ENCODE measurements at regions not wholly inside any gene's neighbourhood (a gene's known extent, or its start where the extent isn't known, plus 50 kb on each side); places are given as distances from the start of the nearest gene placed in this dataset.
"Not testable (repeated sequence)": the region's sequence is repeated elsewhere in the genome, so short reads cannot be mapped to it uniquely, and the experiment has no call there.

- Histone ChIP-seq H3K27me3 (ENCODE audit: insufficient read depth, insufficient read length) (no peaks in the 10 kb centered on the region), H3K9me3 (ENCODE audit: insufficient read depth, low read length) (no peaks in the 10 kb centered on the region; the same call in 1 of the 2 replicates), H3K9ac (ENCODE audit: insufficient read length, low read depth) (no peak overlapping the region), H3K4me3 (ENCODE audit: insufficient read length, low read depth) (no peak overlapping the region), H3K4me1 (ENCODE audit: insufficient read depth, insufficient read length) (peaks cover 2% of the 10 kb centered on the region), H3K36me3 (ENCODE audit: insufficient read depth, insufficient read length, low read length) (no peaks in the 10 kb centered on the region)
- no peak for DNase-seq (ENCODE audit: low read depth, low spot score)
- no peak for TF ChIP-seq SUZ12 (IDR thresholded peaks at IDR 0.05; ENCODE audit: extremely low read depth, insufficient read depth, insufficient read length)
- TF ChIP-seq ZNF274 (IDR thresholded peaks at IDR 0.05; ENCODE audit: low read depth, low read length): no peak
- TF ChIP-seq YY1 (IDR thresholded peaks at IDR 0.05; ENCODE audit: insufficient read depth, insufficient read length): no peak
These were observed 106.7 kb upstream of the KDM7A start for GRCh38 chr7:140283472-140283871.

GRCh38 chr7:140281960-140282359, 105.2 kb upstream of the KDM7A start:
- DNase-seq (ENCODE audit: low read depth, low spot score): no peak
- no peaks in the 10 kb centered on the region; the same call in 1 of the 2 replicates for H3K9me3 ChIP-seq (ENCODE audit: insufficient read depth, low read length)
- peaks cover 2% of the 10 kb centered on the region for H3K4me1 ChIP-seq (ENCODE audit: insufficient read depth, insufficient read length)
- H3K9ac ChIP-seq (ENCODE audit: insufficient read length, low read depth): no peak overlapping the region
- no peak overlapping the region for H3K4me3 ChIP-seq (ENCODE audit: insufficient read length, low read depth)
- no peaks in the 10 kb centered on the region for H3K36me3 ChIP-seq (ENCODE audit: insufficient read depth, insufficient read length, low read length)
- no peak for TF ChIP-seq SUZ12 (IDR thresholded peaks at IDR 0.05; ENCODE audit: extremely low read depth, insufficient read depth, insufficient read length)
- TF ChIP-seq ZNF274 (IDR thresholded peaks at IDR 0.05; ENCODE audit: low read depth, low read length): no peak
- TF ChIP-seq YY1 (IDR thresholded peaks at IDR 0.05; ENCODE audit: insufficient read depth, insufficient read length): no peak
- H3K27me3 ChIP-seq (ENCODE audit: insufficient read depth, insufficient read length): no peaks in the 10 kb centered on the region

- Histone ChIP-seq H3K9me3 (ENCODE audit: insufficient read depth, low read length) (no peaks in the 10 kb centered on the region; the same call in 1 of the 2 replicates), H3K4me3 (ENCODE audit: insufficient read length, low read depth) (no peak overlapping the region), H3K9ac (ENCODE audit: insufficient read length, low read depth) (no peak overlapping the region), H3K27me3 (ENCODE audit: insufficient read depth, insufficient read length) (no peaks in the 10 kb centered on the region), H3K4me1 (ENCODE audit: insufficient read depth, insufficient read length) (peaks cover 2% of the 10 kb centered on the region), H3K36me3 (ENCODE audit: insufficient read depth, insufficient read length, low read length) (no peaks in the 10 kb centered on the region)
- TF ChIP-seq YY1 (IDR thresholded peaks at IDR 0.05; ENCODE audit: insufficient read depth, insufficient read length) (no peak), SUZ12 (IDR thresholded peaks at IDR 0.05; ENCODE audit: extremely low read depth, insufficient read depth, insufficient read length) (no peak), ZNF274 (IDR thresholded peaks at IDR 0.05; ENCODE audit: low read depth, low read length) (no peak)
- DNase-seq (ENCODE audit: low read depth, low spot score): no peak
These were observed 104.5 kb upstream of the KDM7A start for GRCh38 chr7:140281255-140281654.

GRCh38 chr7:140276001-140276400, 99.2 kb upstream of the KDM7A start:
- Histone ChIP-seq H3K9me3 (ENCODE audit: insufficient read depth, low read length) (no peaks in the 10 kb centered on the region), H3K4me3 (ENCODE audit: insufficient read length, low read depth) (no peak overlapping the region), H3K4me1 (ENCODE audit: insufficient read depth, insufficient read length) (no peaks in the 10 kb centered on the region), H3K36me3 (ENCODE audit: insufficient read depth, insufficient read length, low read length) (no peaks in the 10 kb centered on the region), H3K27me3 (ENCODE audit: insufficient read depth, insufficient read length) (no peaks in the 10 kb centered on the region), H3K9ac (ENCODE audit: insufficient read length, low read depth) (no peak overlapping the region)
- TF ChIP-seq ZNF274 (IDR thresholded peaks at IDR 0.05; ENCODE audit: low read depth, low read length): no peak
- no peak for TF ChIP-seq SUZ12 (IDR thresholded peaks at IDR 0.05; ENCODE audit: extremely low read depth, insufficient read depth, insufficient read length)
- no peak for TF ChIP-seq YY1 (IDR thresholded peaks at IDR 0.05; ENCODE audit: insufficient read depth, insufficient read length)
- DNase-seq (ENCODE audit: low read depth, low spot score): no peak

GRCh38 chr7:140275069-140275965, 98.5 kb upstream of the KDM7A start:
- H3K4me1 ChIP-seq (ENCODE audit: insufficient read depth, insufficient read length): no peaks in the 10 kb centered on the region
- H3K4me3 ChIP-seq (ENCODE audit: insufficient read length, low read depth): no peak overlapping the region
- no peaks in the 10 kb centered on the region for H3K36me3 ChIP-seq (ENCODE audit: insufficient read depth, insufficient read length, low read length)
- TF ChIP-seq ZNF274 (IDR thresholded peaks at IDR 0.05; ENCODE audit: low read depth, low read length) (no peak), YY1 (IDR thresholded peaks at IDR 0.05; ENCODE audit: insufficient read depth, insufficient read length) (no peak), SUZ12 (IDR thresholded peaks at IDR 0.05; ENCODE audit: extremely low read depth, insufficient read depth, insufficient read length) (no peak)
- H3K9me3 ChIP-seq (ENCODE audit: insufficient read depth, low read length): no peaks in the 10 kb centered on the region
- DNase-seq (ENCODE audit: low read depth, low spot score): no peak
- no peaks in the 10 kb centered on the region for H3K27me3 ChIP-seq (ENCODE audit: insufficient read depth, insufficient read length)
- H3K9ac ChIP-seq (ENCODE audit: insufficient read length, low read depth): no peak overlapping the region

- DNase-seq (ENCODE audit: low read depth, low spot score): no peak
- no peaks in the 10 kb centered on the region for H3K36me3 ChIP-seq (ENCODE audit: insufficient read depth, insufficient read length, low read length)
- TF ChIP-seq ZNF274 (IDR thresholded peaks at IDR 0.05; ENCODE audit: low read depth, low read length) (no peak), SUZ12 (IDR thresholded peaks at IDR 0.05; ENCODE audit: extremely low read depth, insufficient read depth, insufficient read length) (no peak), YY1 (IDR thresholded peaks at IDR 0.05; ENCODE audit: insufficient read depth, insufficient read length) (no peak)
- H3K27me3 ChIP-seq (ENCODE audit: insufficient read depth, insufficient read length): no peaks in the 10 kb centered on the region
- H3K4me3 ChIP-seq (ENCODE audit: insufficient read length, low read depth): no peak overlapping the region
- H3K9ac ChIP-seq (ENCODE audit: insufficient read length, low read depth): no peak overlapping the region
- no peaks in the 10 kb centered on the region for H3K9me3 ChIP-seq (ENCODE audit: insufficient read depth, low read length)
- no peaks in the 10 kb centered on the region for H3K4me1 ChIP-seq (ENCODE audit: insufficient read depth, insufficient read length)
These were observed 96.6 kb upstream of the KDM7A start for GRCh38 chr7:140273417-140273816.

- not testable (repeated sequence) for DNase-seq (ENCODE audit: low read depth, low spot score); H3K27me3 ChIP-seq (ENCODE audit: insufficient read depth, insufficient read length); H3K9me3 ChIP-seq (ENCODE audit: insufficient read depth, low read length); H3K4me1 ChIP-seq (ENCODE audit: insufficient read depth, insufficient read length); H3K36me3 ChIP-seq (ENCODE audit: insufficient read depth, insufficient read length, low read length); H3K9ac ChIP-seq (ENCODE audit: insufficient read length, low read depth); H3K4me3 ChIP-seq (ENCODE audit: insufficient read length, low read depth)
These were observed 94.8 kb upstream of the KDM7A start for GRCh38 chr7:140271643-140271968.
